Trophoblast cell (in vitro differentiated cells and primary cell): ENCODE measurements at regions not wholly inside any gene's neighbourhood (a gene's known extent, or its start where the extent isn't known, plus 50 kb on each side); places are given as distances from the start of the nearest gene placed in this dataset.
"Not testable (repeated sequence)": the region's sequence is repeated elsewhere in the genome, so short reads cannot be mapped to it uniquely, and the experiment has no call there.

Experiments
- DNase-seq, 2 donors: peaks; one replicate each; pipeline ENCODE4 v3.0.0-alpha.2; 2016
- H2AFZ ChIP-seq: 2 replicates; pipeline ENCODE4 v1.6.1; 2013; ENCODE audit warnings: low read length, moderate library complexity, mild to moderate bottlenecking; ENCODE audit not compliant: insufficient read depth, poor library complexity
- H2AK5ac ChIP-seq: 2 replicates; pipeline ENCODE4 v1.6.1; 2013; ENCODE audit warnings: mild to moderate bottlenecking, low read length
- H2BK120ac ChIP-seq: 2 replicates; pipeline ENCODE4 v1.6.1; 2013; ENCODE audit warnings: low read length, mild to moderate bottlenecking, moderate library complexity; ENCODE audit not compliant: insufficient read depth, poor library complexity
- H2BK12ac ChIP-seq: 2 replicates; pipeline ENCODE4 v1.6.1; 2013; ENCODE audit warnings: mild to moderate bottlenecking, low read length, moderate library complexity
- H2BK5ac ChIP-seq: 2 replicates; pipeline ENCODE4 v1.6.1; 2013; ENCODE audit warnings: low read length, low read depth, moderate library complexity, mild to moderate bottlenecking; ENCODE audit not compliant: poor library complexity
- H3K14ac ChIP-seq: 2 replicates; pipeline ENCODE4 v1.6.1; 2013; ENCODE audit warnings: mild to moderate bottlenecking, low read length
- H3K18ac ChIP-seq: 2 replicates; pipeline ENCODE4 v1.6.1; 2013; ENCODE audit warnings: mild to moderate bottlenecking, low read length
- H3K23ac ChIP-seq: 2 replicates; pipeline ENCODE4 v1.6.1; 2013; ENCODE audit warnings: low read length
- H3K27ac ChIP-seq: 2 replicates; pipeline ENCODE4 v1.5.1; 2013; ENCODE audit warnings: low read depth, mild to moderate bottlenecking, inconsistent platforms, low read length, moderate library complexity
- H3K27me3 ChIP-seq: 2 replicates; pipeline ENCODE4 v1.6.1; 2013; ENCODE audit warnings: inconsistent platforms, mild to moderate bottlenecking, low read length, moderate library complexity; ENCODE audit not compliant: insufficient read depth
- H3K36me3 ChIP-seq, 2 experiments: 1 replicate in 1 of 2; 2 replicates in 1 of 2; pipeline ENCODE4 v1.6.1; 2013; ENCODE audit warnings: low read length in 2 of 2, mild to moderate bottlenecking in 2 of 2, moderate library complexity in 1 of 2; ENCODE audit not compliant: insufficient read depth in 2 of 2, control insufficient read depth in 1 of 2
- H3K4ac ChIP-seq: 2 replicates; pipeline ENCODE4 v1.6.1; 2013; ENCODE audit warnings: low read depth, mild to moderate bottlenecking, low read length, moderate library complexity
- H3K4me1 ChIP-seq, 2 experiments: 1 replicate in 1 of 2; 2 replicates in 1 of 2; pipeline ENCODE4 v1.6.1; 2013; ENCODE audit warnings: low read length in 2 of 2, mild to moderate bottlenecking in 2 of 2, moderate library complexity in 1 of 2; ENCODE audit not compliant: insufficient read depth in 2 of 2, control insufficient read depth in 1 of 2
- H3K4me2 ChIP-seq: 2 replicates; pipeline ENCODE4 v1.6.1; 2013; ENCODE audit warnings: inconsistent platforms, mild to moderate bottlenecking, low read length, moderate library complexity
- H3K4me3 ChIP-seq: 2 replicates; pipeline ENCODE4 v1.5.1; 2013; ENCODE audit warnings: mild to moderate bottlenecking, low read depth, low read length, inconsistent platforms
- H3K79me1 ChIP-seq: one replicate; pipeline ENCODE4 v1.6.1; 2013; ENCODE audit warnings: low read length
- H3K79me2 ChIP-seq: 2 replicates; pipeline ENCODE4 v1.6.1; 2013; ENCODE audit warnings: low read length, mild to moderate bottlenecking; ENCODE audit not compliant: control insufficient read depth, insufficient read depth, poor library complexity
- H3K9ac ChIP-seq: 2 replicates; pipeline ENCODE4 v1.6.1; 2013; ENCODE audit warnings: mild to moderate bottlenecking, low read length
- H3K9me3 ChIP-seq: 2 replicates; pipeline ENCODE4 v1.6.1; 2013; ENCODE audit warnings: low read depth, mild to moderate bottlenecking, control low read depth, inconsistent platforms, low read length; ENCODE audit not compliant: insufficient read depth
- H4K12ac ChIP-seq: 2 replicates; pipeline ENCODE4 v1.6.1; 2013; ENCODE audit warnings: low read depth, mild to moderate bottlenecking, low read length, moderate library complexity
- H4K8ac ChIP-seq: 2 replicates; pipeline ENCODE4 v1.6.1; 2013; ENCODE audit warnings: low read depth, mild to moderate bottlenecking, low read length, moderate library complexity
- H4K91ac ChIP-seq: one replicate; pipeline ENCODE4 v1.6.1; 2013; ENCODE audit warnings: low read depth, mild to moderate bottlenecking, low read length, moderate library complexity
- WGBS: extraction: QIAGEN DNeasy Blood & Tissue Kit; methylation state at CpG from one replicate; pipeline ENCODE4 v1.1.7; 2013; ENCODE audit warnings: missing lambda C conversion rate; ENCODE audit not compliant: insufficient read length, insufficient coverage; ENCODE audit errors: extremely low coverage; 5-methylcytosine and 5-hydroxymethylcytosine counted together

DNA sequence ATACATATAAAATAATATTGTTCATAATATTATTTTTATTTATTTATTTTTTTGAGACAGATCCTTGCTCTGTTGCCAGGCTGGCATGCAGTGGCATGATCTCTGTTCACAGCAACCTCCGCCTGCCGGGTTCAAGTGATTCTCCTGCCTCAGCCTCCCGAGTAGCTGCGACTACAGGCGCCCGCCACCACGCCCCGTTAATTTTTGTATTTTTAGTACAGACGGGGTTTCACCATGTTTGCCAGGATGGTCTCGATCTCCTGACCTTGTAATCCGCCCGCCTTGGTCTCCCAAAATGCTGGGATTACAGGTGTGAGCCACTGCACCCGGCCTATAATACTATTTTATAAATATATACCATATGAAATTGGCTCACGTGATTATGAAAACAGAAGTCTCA is 832.4 kb upstream of the TPTE start:
- no CpG with 5 or more reads among the region's 14 CpGs for WGBS
- H2BK120ac ChIP-seq, H3K9me3 ChIP-seq, H3K18ac ChIP-seq, H4K91ac ChIP-seq, H3K4me1 ChIP-seq, H4K12ac ChIP-seq, H2BK12ac ChIP-seq, H4K8ac ChIP-seq, H3K23ac ChIP-seq, H3K4me3 ChIP-seq, H3K79me2 ChIP-seq, DNase-seq, H3K79me1 ChIP-seq, H3K9ac ChIP-seq, H3K14ac ChIP-seq, H2AK5ac ChIP-seq, H3K27ac ChIP-seq, H3K27me3 ChIP-seq, H3K4me2 ChIP-seq, H2BK5ac ChIP-seq, H2AFZ ChIP-seq, H3K4ac ChIP-seq, H3K36me3 ChIP-seq: not testable (repeated sequence)

DNA sequence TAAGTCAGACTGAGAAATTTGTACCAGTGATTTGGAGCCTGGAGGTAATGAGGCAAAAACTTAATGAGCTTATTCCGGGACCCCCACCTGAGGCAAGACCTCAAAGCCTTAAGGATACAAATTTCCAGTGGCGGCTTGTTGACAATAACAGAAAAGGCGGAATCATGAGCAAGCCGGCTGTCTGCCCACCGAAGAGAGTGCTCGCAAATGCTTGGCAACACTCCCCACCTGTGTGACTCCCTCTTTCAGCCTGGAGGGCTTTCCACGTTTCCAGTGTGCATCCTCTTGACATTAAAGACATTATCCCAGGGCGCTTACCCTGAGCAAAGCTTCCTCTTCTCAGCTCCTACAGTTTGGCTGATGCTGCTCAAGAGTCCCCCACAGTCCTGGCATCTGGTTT is 830.4 kb upstream of the TPTE start:
- not testable (repeated sequence) for H3K4ac ChIP-seq, H4K91ac ChIP-seq, H3K14ac ChIP-seq, DNase-seq, H3K36me3 ChIP-seq, H3K18ac ChIP-seq, H2AK5ac ChIP-seq, H3K9me3 ChIP-seq, H4K8ac ChIP-seq, H2BK12ac ChIP-seq, H3K27ac ChIP-seq, H3K4me2 ChIP-seq, H2BK5ac ChIP-seq, H3K4me1 ChIP-seq, H3K23ac ChIP-seq, H3K4me3 ChIP-seq, H2BK120ac ChIP-seq, H2AFZ ChIP-seq, H3K79me2 ChIP-seq, H3K9ac ChIP-seq, H3K79me1 ChIP-seq, H3K27me3 ChIP-seq, H4K12ac ChIP-seq
- WGBS, result no CpG with 5 or more reads among the region's 8 CpGs

DNA sequence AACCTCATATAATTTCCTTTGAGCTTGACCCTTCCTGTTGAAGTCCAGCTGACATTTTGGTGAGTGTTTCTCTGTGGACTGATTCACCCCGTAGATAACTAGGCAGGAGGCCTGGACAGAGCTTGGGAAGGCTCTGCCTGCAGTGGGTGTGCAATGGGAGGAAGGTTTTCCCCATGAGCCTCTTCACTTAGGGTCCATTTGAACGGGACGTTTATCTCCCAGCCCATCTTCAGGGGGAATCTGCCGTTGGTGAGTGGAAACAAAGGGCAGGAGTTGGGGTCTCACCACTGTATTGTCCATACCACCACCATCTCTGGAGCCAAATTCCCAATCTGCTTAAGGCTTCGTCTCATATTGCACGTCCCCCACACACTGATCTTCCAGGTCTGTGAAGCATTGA is 825.6 kb upstream of the TPTE start:
- H2BK120ac ChIP-seq, H3K14ac ChIP-seq, H4K8ac ChIP-seq, H3K4me3 ChIP-seq, H3K4ac ChIP-seq, H4K12ac ChIP-seq, H3K36me3 ChIP-seq, DNase-seq, H3K23ac ChIP-seq, H3K27me3 ChIP-seq, H3K9me3 ChIP-seq, H2BK12ac ChIP-seq, H3K79me2 ChIP-seq, H4K91ac ChIP-seq, H3K9ac ChIP-seq, H3K4me1 ChIP-seq, H3K79me1 ChIP-seq, H2BK5ac ChIP-seq, H3K18ac ChIP-seq, H3K4me2 ChIP-seq, H2AK5ac ChIP-seq, H3K27ac ChIP-seq, H2AFZ ChIP-seq: not testable (repeated sequence)
- WGBS, result no CpG with 5 or more reads among the region's 6 CpGs

DNA sequence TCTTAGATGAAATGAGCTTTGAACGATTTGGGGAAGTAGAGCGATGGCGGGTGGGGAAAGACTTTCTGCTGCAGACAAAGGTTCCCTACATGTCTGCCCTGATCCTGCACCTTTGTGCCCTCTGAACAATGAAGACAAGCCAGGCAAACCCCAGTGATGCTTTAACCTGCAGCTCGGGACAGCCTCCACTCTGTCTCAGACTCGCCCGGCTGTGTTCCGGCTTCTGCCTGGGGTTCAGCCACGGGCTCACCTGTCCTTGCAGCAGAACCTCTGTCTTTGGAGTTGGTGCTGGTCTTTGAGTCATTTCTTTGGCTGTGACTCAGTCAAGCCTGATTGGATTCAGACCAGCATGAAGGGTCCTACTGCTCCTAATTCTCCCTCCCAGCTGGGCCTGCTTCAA is 823.6 kb upstream of the TPTE start:
- not testable (repeated sequence) for H2BK12ac ChIP-seq, H3K4me3 ChIP-seq, H2AFZ ChIP-seq, H2BK5ac ChIP-seq, H3K79me2 ChIP-seq, H3K79me1 ChIP-seq, H4K8ac ChIP-seq, H3K4me1 ChIP-seq, H3K18ac ChIP-seq, H3K9ac ChIP-seq, DNase-seq, H3K23ac ChIP-seq, H3K9me3 ChIP-seq, H3K14ac ChIP-seq, H2AK5ac ChIP-seq, H4K91ac ChIP-seq, H2BK120ac ChIP-seq, H3K27ac ChIP-seq, H3K4me2 ChIP-seq, H3K27me3 ChIP-seq, H4K12ac ChIP-seq, H3K36me3 ChIP-seq, H3K4ac ChIP-seq
- no CpG with 5 or more reads among the region's 8 CpGs for WGBS

DNA sequence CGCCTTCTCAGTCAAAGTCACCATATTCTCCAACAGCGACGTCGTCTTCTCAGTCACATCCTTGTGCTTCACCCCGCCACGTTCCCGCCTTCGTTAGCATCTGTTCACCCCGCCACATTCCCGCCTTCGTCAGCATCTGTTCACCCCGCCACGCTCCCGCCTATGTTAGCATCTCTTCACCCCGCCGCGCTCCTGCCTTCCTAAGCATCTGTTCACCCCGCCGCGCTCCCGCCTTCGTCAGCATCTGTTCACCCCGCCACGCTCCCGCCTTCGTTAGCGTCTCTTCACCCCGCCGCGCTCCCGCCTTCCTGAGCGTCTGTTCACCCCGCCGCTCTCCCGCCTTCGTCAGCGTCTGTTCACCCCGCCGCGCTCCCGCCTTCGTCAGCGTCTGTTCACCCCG is 816.4 kb upstream of the TPTE start:
- H3K79me1 ChIP-seq, H4K12ac ChIP-seq, H3K9ac ChIP-seq, H2BK12ac ChIP-seq, H4K8ac ChIP-seq, H3K27me3 ChIP-seq, H4K91ac ChIP-seq, H3K23ac ChIP-seq, H3K14ac ChIP-seq, H3K4ac ChIP-seq, DNase-seq, H3K79me2 ChIP-seq, H2BK5ac ChIP-seq, H3K4me3 ChIP-seq, H2AK5ac ChIP-seq, H3K27ac ChIP-seq, H3K9me3 ChIP-seq, H2AFZ ChIP-seq, H2BK120ac ChIP-seq, H3K4me1 ChIP-seq, H3K4me2 ChIP-seq, H3K36me3 ChIP-seq, H3K18ac ChIP-seq: not testable (repeated sequence)
- WGBS, result no CpG with 5 or more reads among the region's 44 CpGs
